ENCODE measurements at regions not wholly inside any gene's neighbourhood (a gene's known extent, or its start where the extent isn't known, plus 50 kb on each side); places are given as distances from the start of the nearest gene placed in this dataset.

DNA sequence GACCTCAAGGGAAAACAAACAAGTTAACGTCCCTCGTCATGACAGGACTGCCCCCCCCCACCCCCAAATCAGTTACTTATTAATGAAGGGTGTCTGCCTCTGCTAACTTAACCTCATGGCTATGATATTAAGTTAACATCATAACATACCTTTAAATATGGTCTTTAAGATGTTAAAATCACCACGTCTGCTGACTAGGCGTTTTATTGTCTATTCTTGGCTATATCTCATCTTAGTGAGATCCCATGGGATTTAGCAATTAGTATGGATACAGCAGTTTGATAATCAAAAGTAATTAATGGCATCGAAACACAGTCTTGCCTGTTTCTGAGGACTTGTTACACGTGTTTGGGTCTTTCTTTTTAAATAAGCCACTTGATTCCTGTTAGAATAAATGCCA, 186.9 kb downstream of the FOXB1 start:
- TF ChIP-seq POLR2AphosphoS5 (IDR thresholded peaks at IDR 0.05) (no peak), TAF1 (IDR thresholded peaks at IDR 0.05; ENCODE audit: low read depth) (no peak), EZH2 (IDR thresholded peaks at IDR 0.05; ENCODE audit: borderline replicate concordance, insufficient read depth, low read length, poor library complexity, severe bottlenecking) (no peak)
- TF ChIP-seq, protein P1, sequence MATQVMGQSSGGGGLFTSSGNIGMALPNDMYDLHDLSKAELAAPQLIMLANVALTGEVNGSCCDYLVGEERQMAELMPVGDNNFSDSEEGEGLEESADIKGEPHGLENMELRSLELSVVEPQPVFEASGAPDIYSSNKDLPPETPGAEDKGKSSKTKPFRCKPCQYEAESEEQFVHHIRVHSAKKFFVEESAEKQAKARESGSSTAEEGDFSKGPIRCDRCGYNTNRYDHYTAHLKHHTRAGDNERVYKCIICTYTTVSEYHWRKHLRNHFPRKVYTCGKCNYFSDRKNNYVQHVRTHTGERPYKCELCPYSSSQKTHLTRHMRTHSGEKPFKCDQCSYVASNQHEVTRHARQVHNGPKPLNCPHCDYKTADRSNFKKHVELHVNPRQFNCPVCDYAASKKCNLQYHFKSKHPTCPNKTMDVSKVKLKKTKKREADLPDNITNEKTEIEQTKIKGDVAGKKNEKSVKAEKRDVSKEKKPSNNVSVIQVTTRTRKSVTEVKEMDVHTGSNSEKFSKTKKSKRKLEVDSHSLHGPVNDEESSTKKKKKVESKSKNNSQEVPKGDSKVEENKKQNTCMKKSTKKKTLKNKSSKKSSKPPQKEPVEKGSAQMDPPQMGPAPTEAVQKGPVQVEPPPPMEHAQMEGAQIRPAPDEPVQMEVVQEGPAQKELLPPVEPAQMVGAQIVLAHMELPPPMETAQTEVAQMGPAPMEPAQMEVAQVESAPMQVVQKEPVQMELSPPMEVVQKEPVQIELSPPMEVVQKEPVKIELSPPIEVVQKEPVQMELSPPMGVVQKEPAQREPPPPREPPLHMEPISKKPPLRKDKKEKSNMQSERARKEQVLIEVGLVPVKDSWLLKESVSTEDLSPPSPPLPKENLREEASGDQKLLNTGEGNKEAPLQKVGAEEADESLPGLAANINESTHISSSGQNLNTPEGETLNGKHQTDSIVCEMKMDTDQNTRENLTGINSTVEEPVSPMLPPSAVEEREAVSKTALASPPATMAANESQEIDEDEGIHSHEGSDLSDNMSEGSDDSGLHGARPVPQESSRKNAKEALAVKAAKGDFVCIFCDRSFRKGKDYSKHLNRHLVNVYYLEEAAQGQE (IDR thresholded peaks at IDR 0.05; ENCODE audit: borderline replicate concordance) = no peak

Data from neural cell (in vitro differentiated cells).